GM23338 (cell line): ENCODE measurements at regions not wholly inside any gene's neighbourhood (a gene's known extent, or its start where the extent isn't known, plus 50 kb on each side); places are given as distances from the start of the nearest gene placed in this dataset.

ENCODE experiments used
- ATAC-seq: fragments of 200-7000 bp; cut with Tn5 transposase; 3 replicates; pipeline ENCODE4 v1.9.1; 2020
- DNase-seq: peaks from one replicate; pipeline ENCODE4 v3.0.0-alpha.2; 2015; ENCODE audit warnings: low spot score
- H2AFZ ChIP-seq: fragments of 200-600 bp; sonication (generic); 2 replicates; pipeline ENCODE4 v1.8.0; 2016; ENCODE audit warnings: antibody characterized with exemption, mild to moderate bottlenecking, moderate library complexity
- H3F3A ChIP-seq: fragments of 200-600 bp; sonication (generic); replicated peaks from 2 replicates; pipeline ENCODE4 v1.8.0; 2017; ENCODE audit warnings: antibody characterized with exemption, mixed run types, low read depth
- H3K27ac ChIP-seq: fragments of 200-600 bp; sonication (generic); 2 replicates; pipeline ENCODE4 v1.6.1; 2016; ENCODE audit warnings: low read depth
- H3K27me3 ChIP-seq: fragments of 200-600 bp; sonication (generic); 2 replicates; pipeline ENCODE4 v1.8.0; 2016; ENCODE audit warnings: mild to moderate bottlenecking, mixed run types, moderate library complexity; ENCODE audit not compliant: insufficient read depth
- H3K36me3 ChIP-seq: fragments of 200-600 bp; sonication (generic); 2 replicates; pipeline ENCODE4 v1.8.0; 2016; ENCODE audit warnings: mild to moderate bottlenecking; ENCODE audit not compliant: insufficient read depth
- H3K4me1 ChIP-seq: fragments of 200-600 bp; sonication (generic); 2 replicates; pipeline ENCODE4 v1.8.0; 2016; ENCODE audit warnings: mild to moderate bottlenecking, moderate library complexity; ENCODE audit not compliant: insufficient read depth
- H3K4me2 ChIP-seq: fragments of 200-600 bp; sonication (generic); 2 replicates; pipeline ENCODE4 v1.7.1; 2017; ENCODE audit warnings: mixed run types
- H3K4me3 ChIP-seq: fragments of 200-600 bp; sonication (generic); 2 replicates; pipeline ENCODE4 v1.6.1; 2016; ENCODE audit warnings: mixed run types
- H3K79me2 ChIP-seq: fragments of 200-600 bp; sonication (generic); replicated peaks from 2 replicates; pipeline ENCODE4 v1.8.0; 2017; ENCODE audit warnings: mild to moderate bottlenecking; ENCODE audit not compliant: insufficient read depth
- H3K9me2 ChIP-seq: fragments of 200-600 bp; sonication (generic); 2 replicates; pipeline ENCODE4 v1.8.0; 2017; ENCODE audit not compliant: insufficient read depth
- H4K20me1 ChIP-seq: fragments of 200-600 bp; sonication (generic); replicated peaks from 2 replicates; pipeline ENCODE4 v1.8.0; 2017; ENCODE audit warnings: mild to moderate bottlenecking; ENCODE audit not compliant: insufficient read depth
- H3K27ac Mint-ChIP-seq: 2 replicates; pipeline ENCODE4 v1.8.0; 2020; ENCODE audit warnings: inconsistent platforms, mild to moderate bottlenecking, moderate library complexity, mixed read lengths
- H3K27me3 Mint-ChIP-seq: 3 replicates; pipeline ENCODE4 v1.8.0; 2022; ENCODE audit warnings: low read depth, mild to moderate bottlenecking, moderate library complexity, mixed read lengths, inconsistent platforms; ENCODE audit not compliant: insufficient read depth, poor library complexity
- H3K36me3 Mint-ChIP-seq: 3 replicates; pipeline ENCODE4 v1.8.0; 2021; ENCODE audit warnings: low read depth, mild to moderate bottlenecking, inconsistent platforms, moderate library complexity, mixed read lengths
- H3K4me1 Mint-ChIP-seq: 3 replicates; pipeline ENCODE4 v1.8.0; 2020; ENCODE audit warnings: mild to moderate bottlenecking, inconsistent platforms, mixed read lengths
- H3K4me3 Mint-ChIP-seq: 3 replicates; pipeline ENCODE4 v1.8.0; 2021; ENCODE audit warnings: moderate library complexity, mild to moderate bottlenecking, inconsistent platforms, mixed read lengths
- H3K9me3 Mint-ChIP-seq: 3 replicates; pipeline ENCODE4 v1.8.0; 2020; ENCODE audit warnings: moderate library complexity, mild to moderate bottlenecking, inconsistent platforms, mixed read lengths
- CREB1 ChIP-seq: fragments of 250-450 bp; sonication (Bioruptor Pico); IDR thresholded peaks from 2 replicates; pipeline ENCODE4 v1.5.0; 2020; ENCODE audit warnings: low read depth, mild to moderate bottlenecking, moderate library complexity
- ETS1 ChIP-seq: IDR thresholded peaks from 2 replicates; pipeline ENCODE4 v1.6.1; 2016; ENCODE audit warnings: antibody characterized with exemption
- EZH2 ChIP-seq: fragments of 200-600 bp; sonication (generic); IDR thresholded peaks from one replicate; pipeline ENCODE4 v1.8.0; 2017; ENCODE audit warnings: antibody characterized with exemption, mild to moderate bottlenecking, low read depth; ENCODE audit not compliant: unreplicated experiment
- EZH2phosphoT487 ChIP-seq: fragments of 200-600 bp; sonication (generic); IDR thresholded peaks from one replicate; pipeline ENCODE4 v1.8.1; 2018; ENCODE audit warnings: antibody characterized with exemption; ENCODE audit not compliant: unreplicated experiment
- JUNB ChIP-seq: IDR thresholded peaks from one replicate; pipeline ENCODE4 v1.6.1; 2016; ENCODE audit warnings: antibody characterized with exemption; ENCODE audit not compliant: unreplicated experiment
- REST ChIP-seq: IDR thresholded peaks from one replicate; pipeline ENCODE4 v1.6.1; 2018; ENCODE audit warnings: antibody characterized with exemption; ENCODE audit not compliant: unreplicated experiment
- STAT1 ChIP-seq: IDR thresholded peaks from one replicate; pipeline ENCODE4 v1.6.1; 2016; ENCODE audit warnings: antibody characterized with exemption; ENCODE audit not compliant: unreplicated experiment
- ZNF114 ChIP-seq: fragments of 250-450 bp; sonication (Bioruptor Pico); IDR thresholded peaks from 2 replicates; pipeline ENCODE4 v1.5.0; 2020; ENCODE audit warnings: mild to moderate bottlenecking, moderate library complexity
- ZNF331 ChIP-seq: fragments of 250-450 bp; sonication (Bioruptor Pico); IDR thresholded peaks from 2 replicates; pipeline ENCODE4 v1.5.0; 2020; ENCODE audit warnings: low read depth, mild to moderate bottlenecking, moderate library complexity
- ZNF462 ChIP-seq: fragments of 250-450 bp; sonication (Bioruptor Pico); IDR thresholded peaks from 2 replicates; pipeline ENCODE4 v1.5.0; 2020; ENCODE audit warnings: mild to moderate bottlenecking, moderate library complexity

GRCh38 chrX:17960891-17961290 is 99.8 kb upstream of the RAI2 start:
- H4K20me1 ChIP-seq: no peaks in the 10 kb centered on the region
- Mint-ChIP-seq H3K9me3 (no peaks in the 10 kb centered on the region), H3K27me3 (no peaks in the 10 kb centered on the region), H3K4me3 (no peak overlapping the region), H3K36me3 (no peaks in the 10 kb centered on the region), H3K4me1 (no peaks in the 10 kb centered on the region), H3K27ac (no peak overlapping the region)
- no peak overlapping the region for H2AFZ ChIP-seq
- no peaks in the 10 kb centered on the region for H3K4me1 ChIP-seq
- TF ChIP-seq ETS1: no peak
- no peak for TF ChIP-seq ZNF114 (CRISPR knock-in tag)
- no peak for TF ChIP-seq ZNF331
- no peak for TF ChIP-seq STAT1
- TF ChIP-seq JUNB: no peak
- TF ChIP-seq EZH2: no peak
- no peak for TF ChIP-seq CREB1
- no peak for TF ChIP-seq EZH2phosphoT487
- TF ChIP-seq REST: no peak
- no peak for TF ChIP-seq ZNF462 (CRISPR knock-in tag)
- no peaks in the 10 kb centered on the region for H3K36me3 ChIP-seq
- H3K27ac ChIP-seq: no peak overlapping the region
- H3F3A ChIP-seq: no peaks in the 10 kb centered on the region
- H3K4me3 ChIP-seq: no peak overlapping the region
- H3K79me2 ChIP-seq: no peaks in the 10 kb centered on the region
- H3K4me2 ChIP-seq: no peak overlapping the region
- H3K9me2 ChIP-seq: no peaks in the 10 kb centered on the region
- H3K27me3 ChIP-seq: no peaks in the 10 kb centered on the region
- ATAC-seq (no peak), DNase-seq (no peak)
